ENCODE measurements at regions not wholly inside any gene's neighbourhood (a gene's known extent, or its start where the extent isn't known, plus 50 kb on each side); places are given as distances from the start of the nearest gene placed in this dataset.

DNA sequence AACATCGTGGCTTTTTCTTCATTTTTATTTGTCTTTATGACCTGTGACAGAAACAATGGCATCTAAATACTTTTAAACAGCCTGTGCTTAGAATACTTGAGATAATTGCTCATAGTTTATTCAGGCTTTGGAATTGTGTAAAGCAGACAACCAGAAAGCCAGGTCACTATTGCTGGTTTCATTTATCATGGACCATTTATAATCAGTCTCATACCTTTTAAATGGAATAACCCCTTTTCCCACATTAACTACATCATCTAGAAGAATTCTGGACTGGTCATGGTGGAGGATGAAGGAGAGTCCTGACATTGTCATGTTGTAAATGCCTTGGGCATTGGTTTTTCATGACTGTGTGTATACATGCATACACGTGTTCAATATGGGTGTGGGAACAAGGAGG, 661.5 kb downstream of the EPM2A start (continued):
- no peak for TF ChIP-seq ZNF7 (CRISPR knock-in tag; IDR thresholded peaks at IDR 0.05)

DNA sequence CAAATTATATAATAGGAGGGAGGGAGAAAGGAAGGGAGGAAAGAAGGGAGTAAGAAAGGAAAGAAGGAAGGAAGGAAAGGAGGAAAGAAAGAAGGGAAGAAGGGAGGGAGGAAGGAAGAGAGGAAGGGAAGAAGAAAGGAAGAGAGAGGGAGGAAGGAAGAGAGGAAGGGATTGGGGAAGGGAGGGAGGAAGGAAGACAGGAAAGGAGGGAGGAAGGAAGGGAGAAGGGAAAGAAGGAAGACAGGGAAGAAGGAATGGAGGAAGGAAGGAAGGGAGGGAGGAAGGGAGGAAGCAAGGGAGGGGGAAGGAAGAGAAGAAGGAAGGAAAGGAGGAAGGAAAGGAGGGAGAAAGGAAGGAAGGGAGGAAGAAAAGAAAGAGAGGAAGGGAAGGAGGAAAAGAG, 660.5 kb downstream of the EPM2A start:
- in situ Hi-C loops (cut with HindIII; ENCODE audit: extremely low pct_ligation_motif_present, low pct_unique_long_range_greater_than_20kb) (no loop called here), intact Hi-C loops (cut with micrococcal nuclease; ENCODE audit: unreplicated experiment) (no loop called here)
- no peaks in the 10 kb centered on the region for H3K36me3 ChIP-seq (replicated peaks in 1 of 2; ENCODE audit: control insufficient read depth in 1 of 2, insufficient read depth in 2 of 2, low read length in 2 of 2)
- DNase-seq (ENCODE audit: low spot score) (no peak), FAIRE-seq (no peak), ATAC-seq (no peak)
- TF ChIP-seq ZNF746 (CRISPR knock-in tag; IDR thresholded peaks at IDR 0.05) = no peak
- TF ChIP-seq PCBP2 (optimal IDR thresholded peaks at IDR 0.05; ENCODE audit: low read depth, low read length, poor library complexity, severe bottlenecking) = peak; percentile 77
- H4K20me1 ChIP-seq (ENCODE audit: insufficient read depth, low read length) = no peaks in the 10 kb centered on the region
- H3K9ac ChIP-seq (ENCODE audit: insufficient read depth, low read depth, low read length) = no peak overlapping the region
- no peaks in the 10 kb centered on the region for H3K27me3 ChIP-seq (ENCODE audit: control insufficient read depth in 1 of 2, insufficient read depth in 2 of 2, low read length in 2 of 2)
- H2AFZ ChIP-seq (ENCODE audit: low read length) = no peak overlapping the region
- no peak overlapping the region for H3K27ac ChIP-seq (ENCODE audit: extremely low read length, insufficient read depth, low read length)
- H3K4me2 ChIP-seq (ENCODE audit: low read depth, low read length) = no peak overlapping the region
- no peaks in the 10 kb centered on the region for H3K4me1 ChIP-seq (ENCODE audit: insufficient read depth, low read length)
- ChIA-PET POLR2A (no interaction called here), CTCF (ENCODE audit: low intra/inter-chr PET ratio, low total read pairs) (no interaction called here)
- H3K9me3 ChIP-seq (ENCODE audit: low read length) = no peaks in the 10 kb centered on the region
- no peaks in the 10 kb centered on the region for H3K79me2 ChIP-seq (ENCODE audit: insufficient read depth, low read length)
- H3K4me3 ChIP-seq (replicated peaks in 1 of 3; ENCODE audit: insufficient read depth in 1 of 3, low read depth in 2 of 3, low read length in 3 of 3) = no peak overlapping the region
- no TSS peak for BruUV-seq (replicated peaks)

DNA sequence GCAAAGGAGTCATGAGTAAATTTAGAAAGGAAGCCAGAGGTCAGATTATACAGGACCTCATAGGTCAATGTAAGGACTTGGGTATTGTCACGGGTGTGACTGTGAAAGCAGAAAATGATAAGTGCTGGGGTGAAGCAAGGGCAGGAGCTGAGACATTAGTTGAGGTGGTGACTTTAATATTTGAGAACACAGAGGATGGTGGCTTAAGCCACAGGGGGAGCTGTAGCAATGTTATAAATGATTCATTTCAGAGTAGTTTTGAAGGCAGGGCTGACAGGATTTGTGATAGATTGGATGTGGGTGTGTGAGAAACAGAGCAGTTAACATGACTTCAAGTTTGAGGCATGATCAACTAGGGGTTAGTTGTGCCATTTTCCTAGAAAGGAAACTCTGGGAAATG, 659.9 kb downstream of the EPM2A start:
- H3K36me3 ChIP-seq (replicated peaks in 1 of 2; ENCODE audit: control insufficient read depth in 1 of 2, insufficient read depth in 2 of 2, low read length in 2 of 2) = no peaks in the 10 kb centered on the region
- H3K4me3 ChIP-seq (replicated peaks in 1 of 3; ENCODE audit: insufficient read depth in 1 of 3, low read depth in 2 of 3, low read length in 3 of 3) = no peak overlapping the region
- BruUV-seq (replicated peaks) = no TSS peak
- WGBS (ENCODE audit: low lambda C conversion rate) = 10% methylated on average over 1 of the region's 1 CpG
- no peak overlapping the region for H2AFZ ChIP-seq (ENCODE audit: low read length)
- H3K9me3 ChIP-seq (ENCODE audit: low read length) = no peaks in the 10 kb centered on the region
- ATAC-seq (peak; percentile 67), DNase-seq (ENCODE audit: low spot score) (no peak), FAIRE-seq (no peak)
- POLR2A ChIA-PET = no interaction called here
- no peaks in the 10 kb centered on the region for H3K27me3 ChIP-seq (ENCODE audit: control insufficient read depth in 1 of 2, insufficient read depth in 2 of 2, low read length in 2 of 2)
- H3K27ac ChIP-seq (ENCODE audit: extremely low read length, insufficient read depth, low read length) = no peak overlapping the region
- H3K4me1 ChIP-seq (ENCODE audit: insufficient read depth, low read length) = no peaks in the 10 kb centered on the region
- in situ Hi-C loops (cut with HindIII; ENCODE audit: extremely low pct_ligation_motif_present, low pct_unique_long_range_greater_than_20kb) (no loop called here), intact Hi-C loops (cut with micrococcal nuclease; ENCODE audit: unreplicated experiment) (no loop called here)
- no peaks in the 10 kb centered on the region for H4K20me1 ChIP-seq (ENCODE audit: insufficient read depth, low read length)
- H3K9ac ChIP-seq (ENCODE audit: insufficient read depth, low read depth, low read length) = no peak overlapping the region
- CTCF ChIA-PET (ENCODE audit: low intra/inter-chr PET ratio, low total read pairs) = no interaction called here
- no peak for TF ChIP-seq ETV5 (CRISPR knock-in tag; IDR thresholded peaks at IDR 0.05; ENCODE audit: borderline replicate concordance)
- TF ChIP-seq, protein P1, sequence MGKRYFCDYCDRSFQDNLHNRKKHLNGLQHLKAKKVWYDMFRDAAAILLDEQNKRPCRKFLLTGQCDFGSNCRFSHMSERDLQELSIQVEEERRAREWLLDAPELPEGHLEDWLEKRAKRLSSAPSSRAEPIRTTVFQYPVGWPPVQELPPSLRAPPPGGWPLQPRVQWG (CRISPR knock-in tag; IDR thresholded peaks at IDR 0.05; ENCODE audit: borderline replicate concordance, low read depth) = no peak
- TF ChIP-seq, protein P2, sequence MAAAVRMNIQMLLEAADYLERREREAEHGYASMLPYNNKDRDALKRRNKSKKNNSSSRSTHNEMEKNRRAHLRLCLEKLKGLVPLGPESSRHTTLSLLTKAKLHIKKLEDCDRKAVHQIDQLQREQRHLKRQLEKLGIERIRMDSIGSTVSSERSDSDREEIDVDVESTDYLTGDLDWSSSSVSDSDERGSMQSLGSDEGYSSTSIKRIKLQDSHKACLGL (CRISPR knock-in tag; IDR thresholded peaks at IDR 0.05) = no peak
- TF ChIP-seq, protein P3, sequence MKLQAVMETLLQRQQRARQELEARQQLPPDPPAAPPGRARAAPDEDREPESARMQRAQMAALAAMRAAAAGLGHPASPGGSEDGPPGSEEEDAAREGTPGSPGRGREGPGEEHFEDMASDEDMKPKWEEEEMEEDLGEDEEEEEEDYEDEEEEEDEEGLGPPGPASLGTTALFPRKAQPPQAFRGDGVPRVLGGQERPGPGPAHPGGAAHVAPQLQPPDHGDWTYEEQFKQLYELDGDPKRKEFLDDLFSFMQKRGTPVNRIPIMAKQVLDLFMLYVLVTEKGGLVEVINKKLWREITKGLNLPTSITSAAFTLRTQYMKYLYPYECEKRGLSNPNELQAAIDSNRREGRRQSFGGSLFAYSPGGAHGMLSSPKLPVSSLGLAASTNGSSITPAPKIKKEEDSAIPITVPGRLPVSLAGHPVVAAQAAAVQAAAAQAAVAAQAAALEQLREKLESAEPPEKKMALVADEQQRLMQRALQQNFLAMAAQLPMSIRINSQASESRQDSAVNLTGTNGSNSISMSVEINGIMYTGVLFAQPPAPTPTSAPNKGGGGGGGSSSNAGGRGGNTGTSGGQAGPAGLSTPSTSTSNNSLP (IDR thresholded peaks at IDR 0.05; ENCODE audit: low read depth, low read length) = 0 out of 2 replicates have a peak, but pooled peaks have one; percentile 19
- TF ChIP-seq, protein P4, sequence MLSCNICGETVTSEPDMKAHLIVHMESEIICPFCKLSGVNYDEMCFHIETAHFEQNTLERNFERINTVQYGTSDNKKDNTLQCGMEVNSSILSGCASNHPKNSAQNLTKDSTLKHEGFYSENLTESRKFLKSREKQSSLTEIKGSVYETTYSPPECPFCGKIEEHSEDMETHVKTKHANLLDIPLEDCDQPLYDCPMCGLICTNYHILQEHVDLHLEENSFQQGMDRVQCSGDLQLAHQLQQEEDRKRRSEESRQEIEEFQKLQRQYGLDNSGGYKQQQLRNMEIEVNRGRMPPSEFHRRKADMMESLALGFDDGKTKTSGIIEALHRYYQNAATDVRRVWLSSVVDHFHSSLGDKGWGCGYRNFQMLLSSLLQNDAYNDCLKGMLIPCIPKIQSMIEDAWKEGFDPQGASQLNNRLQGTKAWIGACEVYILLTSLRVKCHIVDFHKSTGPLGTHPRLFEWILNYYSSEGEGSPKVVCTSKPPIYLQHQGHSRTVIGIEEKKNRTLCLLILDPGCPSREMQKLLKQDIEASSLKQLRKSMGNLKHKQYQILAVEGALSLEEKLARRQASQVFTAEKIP (CRISPR knock-in tag; IDR thresholded peaks at IDR 0.05; ENCODE audit: borderline replicate concordance) = no peak
- no peak overlapping the region for H3K4me2 ChIP-seq (ENCODE audit: low read depth, low read length)
- no peaks in the 10 kb centered on the region for H3K79me2 ChIP-seq (ENCODE audit: insufficient read depth, low read length)

Data from HepG2 (cell line).